Fibroblast of lung (primary cell): ENCODE measurements at regions not wholly inside any gene's neighbourhood (a gene's known extent, or its start where the extent isn't known, plus 50 kb on each side); places are given as distances from the start of the nearest gene placed in this dataset.
"Not testable (repeated sequence)": the region's sequence is repeated elsewhere in the genome, so short reads cannot be mapped to it uniquely, and the experiment has no call there.

Source experiments
- DNase-seq, 2 donors: peaks; one replicate each; pipeline versions ENCODE4 v3.0.0 to v3.0.0-alpha.2; 2010; ENCODE audit warnings: low read depth in 2 of 2
- H2AFZ ChIP-seq: 2 replicates; pipeline ENCODE4 v1.5.1; 2012; ENCODE audit warnings: low read length, control low read depth, inconsistent platforms
- H3K27ac ChIP-seq: 2 replicates; pipeline ENCODE4 v1.5.1; 2011; ENCODE audit warnings: low read length, control low read depth; ENCODE audit not compliant: insufficient read depth
- H3K27me3 ChIP-seq: 2 replicates; pipeline ENCODE4 v1.5.1; 2011; ENCODE audit warnings: mild to moderate bottlenecking, low read length; ENCODE audit not compliant: control insufficient read depth, insufficient read depth
- H3K36me3 ChIP-seq: 2 replicates; pipeline ENCODE4 v1.5.1; 2011; ENCODE audit warnings: low read length; ENCODE audit not compliant: control insufficient read depth, insufficient read depth
- H3K4me1 ChIP-seq: 2 replicates; pipeline ENCODE4 v1.5.1; 2011; ENCODE audit warnings: low read length; ENCODE audit not compliant: control insufficient read depth, insufficient read depth; ENCODE audit errors: extremely low read depth
- H3K4me2 ChIP-seq: 2 replicates; pipeline ENCODE4 v1.5.1; 2011; ENCODE audit warnings: low read length, control low read depth; ENCODE audit not compliant: insufficient read depth; ENCODE audit errors: extremely low read depth
- H3K4me3 ChIP-seq, 4 experiments: fragments of 200-600 bp in 1 of 4; sonication (generic) in 1 of 4; replicated peaks in 1 of 4; 2 replicates each; pipeline ENCODE4 v1.5.1; 2011 to 2016; ENCODE audit warnings: low read length in 4 of 4, low read depth in 3 of 4, mild to moderate bottlenecking in 3 of 4, control low read depth in 2 of 4, inconsistent platforms in 1 of 4, mixed read lengths in 1 of 4; ENCODE audit not compliant: insufficient read depth in 1 of 4; ENCODE audit errors: control extremely low read depth in 1 of 4
- H3K79me2 ChIP-seq: 2 replicates; pipeline ENCODE4 v1.5.1; 2012; ENCODE audit warnings: mild to moderate bottlenecking, low read length, inconsistent platforms; ENCODE audit not compliant: control insufficient read depth, insufficient read depth
- H3K9ac ChIP-seq: 2 replicates; pipeline ENCODE4 v1.5.1; 2011; ENCODE audit warnings: mild to moderate bottlenecking, low read length, control low read depth; ENCODE audit not compliant: insufficient read depth
- H3K9me3 ChIP-seq: 2 replicates; pipeline ENCODE4 v1.5.1; 2012; ENCODE audit warnings: low read depth, low read length; ENCODE audit not compliant: control insufficient read depth, insufficient read depth
- H4K20me1 ChIP-seq: 2 replicates; pipeline ENCODE4 v1.5.1; 2011; ENCODE audit warnings: low read length; ENCODE audit not compliant: control insufficient read depth, insufficient read depth; ENCODE audit errors: extremely low read depth
- EZH2 ChIP-seq: IDR thresholded peaks from 2 replicates; pipeline ENCODE4 v1.5.1; 2012; ENCODE audit warnings: low read length, control low read depth, mild to moderate bottlenecking; ENCODE audit errors: missing control alignments
- TF ChIP-seq, protein P1 (sequence below), 2 donors: IDR thresholded peaks in 1 of 2; conservative IDR thresholded peaks in 1 of 2; 1 replicate in 1 of 2; 2 replicates in 1 of 2; pipeline ENCODE4 v1.5.1; 2011 to 2012; ENCODE audit warnings: low read length in 2 of 2, control low read depth in 1 of 2, inconsistent platforms in 1 of 2, low read depth in 1 of 2, mild to moderate bottlenecking in 1 of 2

DNA sequence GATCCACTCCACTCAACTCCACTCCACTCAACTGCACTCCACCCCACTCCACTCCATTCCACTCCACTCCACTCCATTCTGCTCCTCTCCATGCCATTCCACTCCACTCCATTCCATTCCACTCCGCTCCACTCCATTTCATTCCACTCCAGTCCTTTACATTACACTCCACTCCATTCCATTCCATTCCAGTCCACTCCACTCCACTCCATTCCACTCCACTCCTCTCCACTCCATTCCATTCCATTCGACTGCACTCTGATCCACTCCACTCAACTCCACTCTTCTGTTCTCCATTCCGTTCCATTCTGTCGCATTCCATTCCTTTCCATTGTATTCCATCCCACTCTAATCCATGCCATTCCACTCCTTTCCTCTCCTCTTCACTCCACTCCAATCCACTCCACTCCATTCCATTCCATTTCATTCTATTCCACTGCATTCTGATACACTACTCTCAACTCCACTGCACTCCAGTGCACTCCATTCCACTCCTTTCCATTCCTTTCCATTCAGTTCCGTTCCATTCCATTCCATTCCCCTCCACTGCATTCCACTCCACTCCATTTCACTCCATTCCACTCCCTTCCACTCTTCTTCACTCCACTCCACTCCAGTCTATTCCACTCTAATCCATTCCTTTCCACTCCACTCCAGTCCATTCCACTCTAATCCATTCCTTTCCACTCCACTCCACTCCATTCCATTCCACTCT, 2564.2 kb upstream of the TPTE start:
- not testable (repeated sequence) for H2AFZ ChIP-seq, H4K20me1 ChIP-seq, H3K4me1 ChIP-seq, H3K4me2 ChIP-seq, H3K79me2 ChIP-seq, H3K27ac ChIP-seq, DNase-seq, H3K27me3 ChIP-seq, H3K36me3 ChIP-seq, H3K9ac ChIP-seq, H3K4me3 ChIP-seq
- peaks cover 17% of the 10 kb centered on the region for H3K9me3 ChIP-seq

DNA sequence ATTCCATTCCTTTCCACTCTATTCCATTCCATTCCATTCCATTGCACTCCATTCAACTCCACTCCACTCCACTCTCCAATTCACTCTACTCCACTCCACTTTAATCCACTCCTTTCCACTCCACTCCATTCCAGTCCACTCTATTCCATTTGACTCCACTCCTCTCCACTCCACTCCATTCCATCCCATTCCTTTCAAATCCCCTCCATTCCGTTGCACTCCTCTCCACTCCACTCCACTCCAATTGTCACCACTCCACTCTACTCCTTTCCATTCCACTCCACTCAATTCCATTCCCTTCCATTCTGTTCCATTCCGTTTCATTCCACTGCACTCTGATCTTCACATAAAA, 2563.7 kb upstream of the TPTE start:
- no peak for TF ChIP-seq EZH2
- TF ChIP-seq, protein P1, sequence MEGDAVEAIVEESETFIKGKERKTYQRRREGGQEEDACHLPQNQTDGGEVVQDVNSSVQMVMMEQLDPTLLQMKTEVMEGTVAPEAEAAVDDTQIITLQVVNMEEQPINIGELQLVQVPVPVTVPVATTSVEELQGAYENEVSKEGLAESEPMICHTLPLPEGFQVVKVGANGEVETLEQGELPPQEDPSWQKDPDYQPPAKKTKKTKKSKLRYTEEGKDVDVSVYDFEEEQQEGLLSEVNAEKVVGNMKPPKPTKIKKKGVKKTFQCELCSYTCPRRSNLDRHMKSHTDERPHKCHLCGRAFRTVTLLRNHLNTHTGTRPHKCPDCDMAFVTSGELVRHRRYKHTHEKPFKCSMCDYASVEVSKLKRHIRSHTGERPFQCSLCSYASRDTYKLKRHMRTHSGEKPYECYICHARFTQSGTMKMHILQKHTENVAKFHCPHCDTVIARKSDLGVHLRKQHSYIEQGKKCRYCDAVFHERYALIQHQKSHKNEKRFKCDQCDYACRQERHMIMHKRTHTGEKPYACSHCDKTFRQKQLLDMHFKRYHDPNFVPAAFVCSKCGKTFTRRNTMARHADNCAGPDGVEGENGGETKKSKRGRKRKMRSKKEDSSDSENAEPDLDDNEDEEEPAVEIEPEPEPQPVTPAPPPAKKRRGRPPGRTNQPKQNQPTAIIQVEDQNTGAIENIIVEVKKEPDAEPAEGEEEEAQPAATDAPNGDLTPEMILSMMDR (conservative IDR thresholded peaks at IDR 0.05 in 1 of 2, IDR thresholded peaks at IDR 0.05 in 1 of 2; ENCODE audit: low read depth in 1 of 2, low read length in 2 of 2): no peak
- Histone ChIP-seq H3K9ac (no peak overlapping the region), H3K79me2 (no peaks in the 10 kb centered on the region), H3K9me3 (peaks cover 17% of the 10 kb centered on the region), H3K27ac (no peak overlapping the region), H4K20me1 (no peaks in the 10 kb centered on the region), H3K36me3 (no peaks in the 10 kb centered on the region), H2AFZ (no peak overlapping the region), H3K4me2 (no peak overlapping the region), H3K27me3 (no peaks in the 10 kb centered on the region), H3K4me1 (no peaks in the 10 kb centered on the region), H3K4me3 (no peak overlapping the region)
- no peak for DNase-seq
